GM19239 (cell line): ENCODE measurements at regions not wholly inside any gene's neighbourhood (a gene's known extent, or its start where the extent isn't known, plus 50 kb on each side); places are given as distances from the start of the nearest gene placed in this dataset.
A peak's percentile ranks its signal among the peaks of the same experiment; 100 is the strongest.
"Not testable (repeated sequence)": the region's sequence is repeated elsewhere in the genome, so short reads cannot be mapped to it uniquely, and the experiment has no call there.

ENCODE experiments used
- DNase-seq: peaks from one replicate; pipeline ENCODE4 v3.0.0; 2011; ENCODE audit warnings: low spot score; ENCODE audit not compliant: insufficient read length
- FAIRE-seq: peaks from 2 replicates; lab custom pipeline; 2011; peaks lifted over from hg19 to GRCh38; lab: Jason Lieb, UNC

GRCh38 chr9:99650187-99650874, 171.4 kb upstream of the NR4A3 start:
- FAIRE-seq (no peak), DNase-seq (no peak)

- FAIRE-seq, result peak; percentile 78
- peak; percentile 12 for DNase-seq
Observed at GRCh38 chr9:99660191-99660636, 161.5 kb upstream of the NR4A3 start.

- DNase-seq (no peak), FAIRE-seq (no peak)
Observed at GRCh38 chr9:99663297-99663696, 158.4 kb upstream of the NR4A3 start.

GRCh38 chr9:99663856-99664255, 157.8 kb upstream of the NR4A3 start:
- FAIRE-seq (no peak), DNase-seq (no peak)

- FAIRE-seq (no peak), DNase-seq (no peak)
Observed at GRCh38 chr9:99666571-99666970, 155.1 kb upstream of the NR4A3 start.

GRCh38 chr9:99670886-99671285, 150.8 kb upstream of the NR4A3 start:
- DNase-seq, FAIRE-seq: not testable (repeated sequence)

GRCh38 chr9:99677281-99677680, 144.4 kb upstream of the NR4A3 start:
- no peak for FAIRE-seq
- no peak for DNase-seq

- DNase-seq (no peak), FAIRE-seq (no peak)
Observed at GRCh38 chr9:99678566-99678965, 143.1 kb upstream of the NR4A3 start.

- FAIRE-seq, result no peak
- no peak for DNase-seq
Observed at GRCh38 chr9:99680191-99680590, 141.5 kb upstream of the NR4A3 start.

GRCh38 chr9:99681113-99681512, 140.6 kb upstream of the NR4A3 start:
- DNase-seq (no peak), FAIRE-seq (no peak)

GRCh38 chr9:99682378-99682777, 139.3 kb upstream of the NR4A3 start:
- FAIRE-seq (no peak), DNase-seq (no peak)

GRCh38 chr9:99682870-99683269, 138.8 kb upstream of the NR4A3 start:
- FAIRE-seq, result no peak
- DNase-seq, result no peak

- no peak for FAIRE-seq
- DNase-seq, result no peak
Observed at GRCh38 chr9:99690573-99690972, 131.1 kb upstream of the NR4A3 start.

- DNase-seq, result no peak
- FAIRE-seq, result no peak
Observed at GRCh38 chr9:99693888-99694287, 127.8 kb upstream of the NR4A3 start.

GRCh38 chr9:99694393-99694792, 127.3 kb upstream of the NR4A3 start:
- DNase-seq, result no peak

GRCh38 chr9:99699396-99699795, 122.3 kb upstream of the NR4A3 start:
- DNase-seq (no peak), FAIRE-seq (no peak)

More at GRCh38 chr9:99694393-99694792, 127.3 kb upstream of the NR4A3 start:
- FAIRE-seq, result no peak

GRCh38 chr9:99712214-99712613, 109.5 kb upstream of the NR4A3 start:
- no peak for DNase-seq
- FAIRE-seq, result no peak

GRCh38 chr9:99713838-99714306, 107.8 kb upstream of the NR4A3 start:
- FAIRE-seq (peak; percentile 53), DNase-seq (no peak)

- FAIRE-seq, result no peak
- DNase-seq, result no peak
Observed at GRCh38 chr9:99718631-99719030, 103.1 kb upstream of the NR4A3 start.

- peak; percentile 29 for DNase-seq
- FAIRE-seq, result peak; percentile 85
Observed at GRCh38 chr9:99720455-99721050, 101.1 kb upstream of the NR4A3 start.

GRCh38 chr9:99721898-99722297, 99.8 kb upstream of the NR4A3 start:
- FAIRE-seq, result no peak

GRCh38 chr9:99722877-99723276, 98.8 kb upstream of the NR4A3 start:
- no peak for DNase-seq
- FAIRE-seq, result peak; percentile 86

More at GRCh38 chr9:99721898-99722297, 99.8 kb upstream of the NR4A3 start:
- DNase-seq, result no peak
